K562 (cell line): ENCODE measurements at regions not wholly inside any gene's neighbourhood (a gene's known extent, or its start where the extent isn't known, plus 50 kb on each side); places are given as distances from the start of the nearest gene placed in this dataset.

Experiments
- ATAC-seq: fragments of 200-7000 bp; cut with Tn5 transposase; 3 replicates; pipeline ENCODE4 v1.9.1; 2020; ENCODE audit warnings: moderate library complexity
- BruUV-seq: library from RNA; stranded (reverse); fragments of 400-500 nt; replicated peaks from 2 replicates; lab custom pipeline; 2021; lab: Mats Ljungman, UMichigan
- CTCF ChIA-PET: fragments of 300-600 bp; formaldehyde crosslinking; extraction: SDS; loops from one replicate; lab custom pipeline; 2021; ENCODE audit warnings: low intra/inter-chr PET ratio; lab: Yijun Ruan, JAX
- POLR2A ChIA-PET: fragments of 300-600, 350-650 bp; sonication (Branson Sonifier 250); formaldehyde crosslinking; extraction: SDS; loops from one replicate; lab custom pipeline; 2021; ENCODE audit warnings: antibody characterized with exemption, inconsistent platforms; lab: Yijun Ruan, JAX
- DNase-seq, 4 experiments: peaks; one replicate each; pipeline versions ENCODE4 v3.0.0 to v3.0.0-alpha.2; 2011 to 2018; ENCODE audit warnings: low spot score in 3 of 4, mixed read lengths in 3 of 4; ENCODE audit errors: extremely low read depth in 1 of 4
- FAIRE-seq: peaks from 2 replicates; lab custom pipeline; 2011; peaks lifted over from hg19 to GRCh38; lab: Jason Lieb, UNC
- H2AFZ ChIP-seq: 2 replicates; pipeline ENCODE4 v1.6.0; 2011; ENCODE audit warnings: low read depth, low read length, control low read depth, inconsistent platforms
- H3K27ac ChIP-seq: fragments of 200-600 bp; 3 replicates; pipeline ENCODE4 v1.8.0; 2011; ENCODE audit warnings: low read depth, mild to moderate bottlenecking, control low read depth, inconsistent platforms, low read length, moderate library complexity, mixed read lengths; ENCODE audit errors: extremely low read depth
- H3K27me3 ChIP-seq, 2 experiments: fragments of 300-600 bp in 1 of 2; 2 replicates in 1 of 2; 3 replicates in 1 of 2; pipeline versions ENCODE4 v1.6.0 to v1.8.0; 2011; ENCODE audit warnings: inconsistent platforms in 2 of 2, low read length in 2 of 2, mild to moderate bottlenecking in 1 of 2, mixed read lengths in 1 of 2, moderate library complexity in 1 of 2; ENCODE audit not compliant: control insufficient read depth in 2 of 2, insufficient read depth in 2 of 2
- H3K36me3 ChIP-seq: fragments of 300-600 bp; 3 replicates; pipeline ENCODE4 v1.8.0; 2011; ENCODE audit warnings: mild to moderate bottlenecking, low read length, inconsistent platforms; ENCODE audit not compliant: control insufficient read depth, insufficient read depth
- H3K4me1 ChIP-seq, 2 experiments: fragments of 200-600 bp in 1 of 2; replicated peaks in 1 of 2; 2 replicates in 1 of 2; 3 replicates in 1 of 2; pipeline versions ENCODE4 v1.5.1 to v1.8.0; 2011; ENCODE audit warnings: inconsistent platforms in 2 of 2, low read length in 2 of 2, mild to moderate bottlenecking in 1 of 2, mixed read lengths in 1 of 2, moderate library complexity in 1 of 2; ENCODE audit not compliant: control insufficient read depth in 2 of 2, insufficient read depth in 2 of 2
- H3K4me2 ChIP-seq: 2 replicates; pipeline ENCODE4 v1.6.1; 2011; ENCODE audit warnings: low read length, control low read depth, inconsistent platforms, mixed read lengths; ENCODE audit not compliant: insufficient read depth
- H3K4me3 ChIP-seq: fragments of 200-600 bp; sonication (generic), shearing (Covaris generic); 2 replicates; pipeline ENCODE4 v1.5.1; 2016; ENCODE audit warnings: control low read depth, inconsistent platforms
- H3K79me2 ChIP-seq: fragments of 200-600 bp; 3 replicates; pipeline ENCODE4 v1.8.0; 2011; ENCODE audit warnings: low read length, inconsistent platforms; ENCODE audit not compliant: control insufficient read depth, insufficient read depth
- H3K9ac ChIP-seq, 2 experiments: 2 replicates each; pipeline versions ENCODE4 v1.6.0 to v1.6.1; 2011; ENCODE audit warnings: low read depth in 2 of 2, low read length in 2 of 2, control low read depth in 1 of 2, inconsistent platforms in 1 of 2, mild to moderate bottlenecking in 1 of 2, mixed read lengths in 1 of 2; ENCODE audit not compliant: insufficient read depth in 1 of 2
- H3K9me1 ChIP-seq: one replicate; pipeline ENCODE4 v1.6.0; 2011; ENCODE audit warnings: inconsistent platforms, mild to moderate bottlenecking, low read length, moderate library complexity; ENCODE audit not compliant: control insufficient read depth, insufficient read depth
- H3K9me3 ChIP-seq: replicated peaks from 2 replicates; pipeline ENCODE4 v1.5.1; 2011; ENCODE audit warnings: low read depth, low read length, inconsistent platforms; ENCODE audit not compliant: control insufficient read depth, insufficient read depth
- H4K20me1 ChIP-seq: replicated peaks from 2 replicates; pipeline ENCODE4 v1.6.1; 2011; ENCODE audit warnings: low read length, inconsistent platforms, mixed read lengths; ENCODE audit not compliant: control insufficient read depth, insufficient read depth
- ETV5 ChIP-seq: sonication (generic); formaldehyde crosslinking; IDR thresholded peaks from 2 replicates; pipeline ENCODE4 v1.4.0; 2020; ENCODE audit warnings: low read depth, mild to moderate bottlenecking, missing genetic modification reagents
- HDAC8 ChIP-seq: fragments of 450-650 bp; IDR thresholded peaks from 2 replicates; pipeline ENCODE4 v1.6.1; 2016; ENCODE audit warnings: mild to moderate bottlenecking, missing genetic modification characterization, moderate library complexity, missing compliant biosample characterization
- HEY1 ChIP-seq: fragments of 250-450 bp; sonication (Bioruptor Pico); IDR thresholded peaks from 2 replicates; pipeline ENCODE4 v1.5.0; 2020; ENCODE audit warnings: mild to moderate bottlenecking, moderate library complexity, borderline replicate concordance
- JUN ChIP-seq, 2 experiments: sonication (generic) in 1 of 2; formaldehyde crosslinking in 1 of 2; IDR thresholded peaks; 2 replicates each; pipeline versions ENCODE4 v1.6.1 to v1.8.0; 2012 to 2022; ENCODE audit warnings: borderline replicate concordance in 2 of 2, mild to moderate bottlenecking in 2 of 2, improper control_type of control experiment in 1 of 2, low read depth in 1 of 2, low read length in 1 of 2, missing genetic modification reagents in 1 of 2
- MAFK ChIP-seq: IDR thresholded peaks from 2 replicates; pipeline ENCODE4 v1.6.1; 2011; ENCODE audit warnings: low read length, improper control_type of control experiment
- PYGO2 ChIP-seq: fragments of 450-650 bp; IDR thresholded peaks from 2 replicates; pipeline ENCODE4 v1.6.1; 2016; ENCODE audit warnings: mild to moderate bottlenecking, missing genetic modification characterization, moderate library complexity, missing compliant biosample characterization
- U2AF1 ChIP-seq: fragments of 200-400 bp; formaldehyde crosslinking; optimal IDR thresholded peaks from 2 replicates; pipeline ENCODE3; 2017; ENCODE audit warnings: mild to moderate bottlenecking, low read depth, low read length, moderate library complexity
- ZNF395 ChIP-seq: fragments of 200-800 bp; sonication (Bioruptor generic); IDR thresholded peaks from 2 replicates; pipeline ENCODE4 v1.6.1; 2017; ENCODE audit warnings: missing genetic modification characterization, missing compliant biosample characterization
- whole genome bisulfite sequencing: fragments of 100-300 bp; shearing (Covaris generic); methylation state at CpG from one replicate; pipeline ENCODE4 v1.1.6; 2016; ENCODE audit warnings: low coverage, mixed read lengths; ENCODE audit not compliant: insufficient coverage; ENCODE audit errors: missing lambda C conversion rate; 5-methylcytosine and 5-hydroxymethylcytosine counted together
- in situ Hi-C: fragments of 300-500 bp; cut with MboI; formaldehyde crosslinking; loops from 4 replicates; pipeline ENCODE4 v1.15.0; 2018; ENCODE audit warnings: inconsistent platforms, mixed read lengths
- intact Hi-C: fragments of 100-400 bp; cut with micrococcal nuclease; formaldehyde crosslinking; loops from 2 replicates; pipeline ENCODE4 v1.14.2; 2022

GRCh38 chr4:164081371-164081770 is 586.9 kb downstream of the TMA16 start:
- in situ Hi-C loops = no loop called here
- Histone ChIP-seq H3K79me2 (no peaks in the 10 kb centered on the region), H3K36me3 (no peaks in the 10 kb centered on the region), H3K9me1 (no peaks in the 10 kb centered on the region), H3K27ac (no peak overlapping the region), H3K4me1 (no peaks in the 10 kb centered on the region), H3K4me3 (no peak overlapping the region), H3K27me3 (no peaks in the 10 kb centered on the region), H4K20me1 (no peaks in the 10 kb centered on the region), H3K9me3 (no peaks in the 10 kb centered on the region), H3K4me2 (no peak overlapping the region), H3K9ac (no peak overlapping the region), H2AFZ (no peak overlapping the region)
- FAIRE-seq (no peak), DNase-seq (no peak), ATAC-seq (no peak)
- CTCF ChIA-PET = no interaction called here
- POLR2A ChIA-PET = interaction anchor here (0.6 kb wide), 1 partner anchor 251 kb away, joined by 3 read pairs; no protein-coding TSS in a partner anchor
- intact Hi-C loops = no loop called here
- no peak for TF ChIP-seq ETV5
- TF ChIP-seq U2AF1 = no peak
- no peak for TF ChIP-seq PYGO2 (tag)
- no peak for TF ChIP-seq HEY1 (CRISPR knock-in tag)
- no peak for TF ChIP-seq ZNF395 (CRISPR knock-in tag)
- no peak for TF ChIP-seq JUN (IDR thresholded peaks at IDR 0.05; ENCODE audit: borderline replicate concordance, low read depth, low read length)
- no peak for TF ChIP-seq JUN (CRISPR knock-in tag; IDR thresholded peaks at IDR 0.05; ENCODE audit: borderline replicate concordance)
- TF ChIP-seq HDAC8 (tag) = no peak
- TF ChIP-seq MAFK = no peak
- no TSS peak for BruUV-seq
- 0% methylated on average over 1 of the region's 1 CpG for WGBS
